Epithelial cell of proximal tubule (primary cell): ENCODE measurements at regions not wholly inside any gene's neighbourhood (a gene's known extent, or its start where the extent isn't known, plus 50 kb on each side); places are given as distances from the start of the nearest gene placed in this dataset.

Experiments
- DNase-seq: peaks from one replicate; pipeline ENCODE4 v3.0.0-alpha.2; 2011; ENCODE audit warnings: low read depth
- H3K4me3 ChIP-seq: 2 replicates; pipeline ENCODE4 v1.5.1; 2011; ENCODE audit warnings: low read depth, mild to moderate bottlenecking, low read length
- CTCF ChIP-seq: conservative IDR thresholded peaks from 2 replicates; pipeline ENCODE4 v1.5.1; 2012; ENCODE audit warnings: low read depth, mild to moderate bottlenecking, low read length

GRCh38 chr9:80188579-80188978, 616.8 kb downstream of the TLE4 start:
- H3K4me3 ChIP-seq = no peak overlapping the region
- no peak for DNase-seq
- TF ChIP-seq CTCF = no peak

- H3K4me3 ChIP-seq = no peak overlapping the region
- TF ChIP-seq CTCF = no peak
- no peak for DNase-seq
Observed at GRCh38 chr9:80185112-80185738, 613.5 kb downstream of the TLE4 start.

GRCh38 chr9:80177949-80178480, 606.2 kb downstream of the TLE4 start:
- no peak overlapping the region for H3K4me3 ChIP-seq
- TF ChIP-seq CTCF = no peak
- DNase-seq = no peak

- peak; percentile 71 for TF ChIP-seq CTCF
- DNase-seq = no peak
Observed at GRCh38 chr9:80175286-80176150, 603.8 kb downstream of the TLE4 start.

GRCh38 chr9:80163889-80164288, 592.1 kb downstream of the TLE4 start:
- no peak overlapping the region for H3K4me3 ChIP-seq
- no peak for TF ChIP-seq CTCF
- no peak for DNase-seq

More at GRCh38 chr9:80175286-80176150, 603.8 kb downstream of the TLE4 start:
- H3K4me3 ChIP-seq = no peak overlapping the region

- DNase-seq = no peak
- no peak for TF ChIP-seq CTCF
- H3K4me3 ChIP-seq = no peak overlapping the region
Observed at GRCh38 chr9:80158554-80159170, 586.9 kb downstream of the TLE4 start.
